H9 (cell line): ENCODE measurements at regions not wholly inside any gene's neighbourhood (a gene's known extent, or its start where the extent isn't known, plus 50 kb on each side); places are given as distances from the start of the nearest gene placed in this dataset.

Experiments used
- DNase-seq: peaks from one replicate; pipeline ENCODE4 v3.0.0-alpha.2; 2017
- H2AFZ ChIP-seq: one replicate; pipeline ENCODE4 v1.6.1; 2013; ENCODE audit warnings: mild to moderate bottlenecking, low read length, control low read depth, moderate library complexity
- H2AK5ac ChIP-seq: 2 replicates; pipeline ENCODE4 v1.6.1; 2013; ENCODE audit warnings: low read length, control low read depth, mixed read lengths; ENCODE audit not compliant: insufficient read length
- H2BK120ac ChIP-seq: one replicate; pipeline ENCODE4 v1.6.1; 2013; ENCODE audit warnings: low read depth, mild to moderate bottlenecking, low read length, control low read depth, inconsistent platforms; ENCODE audit not compliant: poor library complexity, severe bottlenecking
- H2BK12ac ChIP-seq: 2 replicates; pipeline ENCODE4 v1.6.1; 2013; ENCODE audit warnings: low read length, control low read depth, mixed read lengths, low read depth; ENCODE audit not compliant: insufficient read length
- H2BK15ac ChIP-seq: 2 replicates; pipeline ENCODE4 v1.6.1; 2013; ENCODE audit warnings: low read depth, low read length, control low read depth
- H2BK20ac ChIP-seq: one replicate; pipeline ENCODE4 v1.6.1; 2013; ENCODE audit warnings: low read depth, mild to moderate bottlenecking, low read length, control low read depth, inconsistent platforms; ENCODE audit not compliant: poor library complexity, severe bottlenecking
- H2BK5ac ChIP-seq: 2 replicates; pipeline ENCODE4 v1.6.1; 2013; ENCODE audit warnings: low read length, control low read depth, mixed read lengths; ENCODE audit not compliant: insufficient read length
- H3K14ac ChIP-seq: 2 replicates; pipeline ENCODE4 v1.6.1; 2013; ENCODE audit warnings: low read length, control low read depth; ENCODE audit not compliant: insufficient read depth
- H3K18ac ChIP-seq: 2 replicates; pipeline ENCODE4 v1.6.1; 2013; ENCODE audit warnings: low read depth, mild to moderate bottlenecking, mixed read lengths, low read length, control low read depth; ENCODE audit not compliant: insufficient read length
- H3K23ac ChIP-seq: 2 replicates; pipeline ENCODE4 v1.6.1; 2013; ENCODE audit warnings: low read length, control low read depth, mixed read lengths, low read depth; ENCODE audit not compliant: insufficient read length
- H3K23me2 ChIP-seq: 2 replicates; pipeline ENCODE4 v1.6.1; 2013; ENCODE audit warnings: low read depth, mild to moderate bottlenecking, mixed read lengths, low read length, control low read depth; ENCODE audit not compliant: insufficient read length, poor library complexity, severe bottlenecking
- H3K27ac ChIP-seq: 2 replicates; pipeline ENCODE4 v1.5.1; 2013; ENCODE audit warnings: low read length, control low read depth, mixed read lengths, low read depth; ENCODE audit not compliant: insufficient read length
- H3K27me3 ChIP-seq: 2 replicates; pipeline ENCODE4 v1.6.1; 2013; ENCODE audit warnings: low read length, control low read depth, inconsistent platforms; ENCODE audit not compliant: insufficient read depth
- H3K4ac ChIP-seq: 2 replicates; pipeline ENCODE4 v1.6.1; 2013; ENCODE audit warnings: low read depth, mild to moderate bottlenecking, control low read depth, inconsistent platforms, low read length, moderate library complexity
- H3K4me1 ChIP-seq: 2 replicates; pipeline ENCODE4 v1.6.1; 2013; ENCODE audit warnings: low read length, control low read depth, inconsistent platforms; ENCODE audit not compliant: insufficient read depth
- H3K4me2 ChIP-seq: 2 replicates; pipeline ENCODE4 v1.6.1; 2013; ENCODE audit warnings: low read length, control low read depth, mixed read lengths; ENCODE audit not compliant: insufficient read length, insufficient read depth
- H3K56ac ChIP-seq: 2 replicates; pipeline ENCODE4 v1.6.1; 2013; ENCODE audit warnings: low read depth, mild to moderate bottlenecking, mixed read lengths, low read length, control low read depth; ENCODE audit not compliant: insufficient read length
- H3K79me1 ChIP-seq: 2 replicates; pipeline ENCODE4 v1.6.1; 2013; ENCODE audit warnings: low read depth, mild to moderate bottlenecking, moderate library complexity, low read length, control low read depth, inconsistent platforms; ENCODE audit not compliant: insufficient read depth, poor library complexity, severe bottlenecking
- H3K79me2 ChIP-seq: 2 replicates; pipeline ENCODE4 v1.6.1; 2013; ENCODE audit warnings: low read length, control low read depth, inconsistent platforms; ENCODE audit not compliant: insufficient read depth
- H3K9ac ChIP-seq: 2 replicates; pipeline ENCODE4 v1.6.1; 2013; ENCODE audit warnings: low read length, control low read depth, mixed read lengths; ENCODE audit not compliant: insufficient read length; ENCODE audit errors: extremely low read depth
- H3K9me3 ChIP-seq: one replicate; pipeline ENCODE4 v1.6.1; 2013; ENCODE audit warnings: low read depth, low read length, inconsistent platforms; ENCODE audit not compliant: control insufficient read depth
- H3T11ph ChIP-seq: one replicate; pipeline ENCODE4 v1.6.1; 2013; ENCODE audit warnings: mild to moderate bottlenecking, low read length, control low read depth, inconsistent platforms
- H4K20me1 ChIP-seq: one replicate; pipeline ENCODE4 v1.6.1; 2013; ENCODE audit not compliant: control insufficient read depth, insufficient read length, insufficient read depth
- H4K5ac ChIP-seq: 2 replicates; pipeline ENCODE4 v1.6.1; 2013; ENCODE audit warnings: low read depth, mild to moderate bottlenecking, mixed read lengths, low read length, control low read depth; ENCODE audit not compliant: insufficient read length
- H4K8ac ChIP-seq: replicated peaks from 2 replicates; pipeline ENCODE4 v1.6.1; 2013; ENCODE audit warnings: low read length, control low read depth, mixed read lengths, low read depth; ENCODE audit not compliant: insufficient read length
- H4K91ac ChIP-seq: 2 replicates; pipeline ENCODE4 v1.6.1; 2013; ENCODE audit warnings: low read depth, mild to moderate bottlenecking, moderate library complexity, mixed read lengths, low read length, control low read depth; ENCODE audit not compliant: insufficient read length
- H3K27ac Mint-ChIP-seq, 3 experiments: 2 replicates in 2 of 3; 3 replicates in 1 of 3; pipeline ENCODE4 v1.8.0; 2020 to 2021; ENCODE audit warnings: mixed read lengths in 3 of 3, mild to moderate bottlenecking in 1 of 3, moderate library complexity in 1 of 3
- H3K27me3 Mint-ChIP-seq: 2 replicates; pipeline ENCODE4 v1.8.0; 2021; ENCODE audit warnings: low read depth, mild to moderate bottlenecking, moderate library complexity, mixed read lengths
- H3K36me3 Mint-ChIP-seq, 3 experiments: 2 replicates in 2 of 3; 3 replicates in 1 of 3; pipeline ENCODE4 v1.8.0; 2020 to 2021; ENCODE audit warnings: low read depth in 3 of 3, mixed read lengths in 3 of 3; ENCODE audit not compliant: insufficient read depth in 1 of 3
- H3K4me1 Mint-ChIP-seq, 2 experiments: 2 replicates each; pipeline ENCODE4 v1.8.0; 2020; ENCODE audit warnings: mixed read lengths in 2 of 2
- H3K4me3 Mint-ChIP-seq, 2 experiments: 2 replicates in 1 of 2; 3 replicates in 1 of 2; pipeline ENCODE4 v1.8.0; 2020 to 2021; ENCODE audit warnings: mild to moderate bottlenecking in 2 of 2, mixed read lengths in 2 of 2, moderate library complexity in 1 of 2
- H3K9me3 Mint-ChIP-seq, 2 experiments: 2 replicates in 1 of 2; 3 replicates in 1 of 2; pipeline ENCODE4 v1.8.0; 2020; ENCODE audit warnings: mild to moderate bottlenecking in 2 of 2, mixed read lengths in 2 of 2, moderate library complexity in 1 of 2
- WGBS: extraction: QIAGEN DNeasy Blood & Tissue Kit; methylation state at CpG from one replicate; pipeline ENCODE4 v1.1.7; 2013; ENCODE audit warnings: missing lambda C conversion rate, low lambda C conversion rate, mixed read lengths; ENCODE audit not compliant: insufficient read length; ENCODE audit errors: extremely low coverage; 5-methylcytosine and 5-hydroxymethylcytosine counted together
- TF ChIP-seq, protein P1 (sequence below): fragments of 200-600 bp; sonication (generic); conservative IDR thresholded peaks from 3 replicates; pipeline ENCODE4 v1.8.0; 2021; ENCODE audit warnings: antibody characterized with exemption, mild to moderate bottlenecking

DNA sequence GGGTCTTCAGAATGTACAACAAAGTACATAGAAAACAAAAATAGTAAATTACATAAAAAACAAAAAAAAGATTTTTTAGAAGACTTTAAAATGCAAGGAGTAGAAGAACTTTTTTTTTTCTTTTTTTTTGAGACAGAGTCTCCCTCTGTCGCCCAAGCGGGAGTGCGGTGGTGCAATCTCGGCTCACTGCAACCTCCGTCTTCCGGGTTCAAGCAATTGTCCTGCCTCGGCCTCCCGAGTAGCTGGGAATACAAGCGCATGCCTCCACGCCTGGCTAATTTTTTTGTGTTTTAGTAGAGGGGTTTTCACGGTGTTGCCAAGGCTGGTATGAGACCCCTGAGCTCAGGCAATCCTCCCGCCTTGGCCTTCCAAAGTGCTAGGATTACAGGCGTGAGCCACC lies 104.5 kb upstream of the ZC3H15 start:
- no peaks in the 10 kb centered on the region for H3K79me2 ChIP-seq
- H3K27ac ChIP-seq: no peak overlapping the region
- DNase-seq: no peak
- H3K23me2 ChIP-seq: no peaks in the 10 kb centered on the region
- H2AFZ ChIP-seq: no peak overlapping the region
- Mint-ChIP-seq H3K27me3 (no peaks in the 10 kb centered on the region), H3K27ac (peak overlapping the region; percentile 0 to 73 (median 32); a peak in 4 of 7 replicates), H3K9me3 (peaks cover 19 to 20% of the 10 kb centered on the region in 2 experiments), H3K4me3 (no peak overlapping the region), H3K36me3 (peaks cover 11 to 21% (median 16%) of the 10 kb centered on the region in 3 experiments), H3K4me1 (no peaks in the 10 kb centered on the region)
- H3T11ph ChIP-seq: no peak overlapping the region
- no peaks in the 10 kb centered on the region for H3K27me3 ChIP-seq
- no peaks in the 10 kb centered on the region for H4K20me1 ChIP-seq
- H3K9me3 ChIP-seq: peaks cover 6% of the 10 kb centered on the region
- no peak overlapping the region for H2BK15ac ChIP-seq
- no peak overlapping the region for H4K8ac ChIP-seq
- no peak overlapping the region for H4K91ac ChIP-seq
- no peak overlapping the region for H2AK5ac ChIP-seq
- no peak overlapping the region for H3K9ac ChIP-seq
- no peak overlapping the region for H3K4ac ChIP-seq
- H3K79me1 ChIP-seq: no peaks in the 10 kb centered on the region
- no peaks in the 10 kb centered on the region for H3K4me1 ChIP-seq
- no peak overlapping the region for H2BK20ac ChIP-seq
- no peak overlapping the region for H3K4me2 ChIP-seq
- H2BK5ac ChIP-seq: no peak overlapping the region
- no peak overlapping the region for H2BK12ac ChIP-seq
- WGBS: no CpG with 5 or more reads among the region's 13 CpGs
- no peak overlapping the region for H3K23ac ChIP-seq
- H3K56ac ChIP-seq: no peak overlapping the region
- H4K5ac ChIP-seq: no peak overlapping the region
- no peak overlapping the region for H3K18ac ChIP-seq
- no peak overlapping the region for H2BK120ac ChIP-seq
- H3K14ac ChIP-seq: no peak overlapping the region
- TF ChIP-seq, protein P1, sequence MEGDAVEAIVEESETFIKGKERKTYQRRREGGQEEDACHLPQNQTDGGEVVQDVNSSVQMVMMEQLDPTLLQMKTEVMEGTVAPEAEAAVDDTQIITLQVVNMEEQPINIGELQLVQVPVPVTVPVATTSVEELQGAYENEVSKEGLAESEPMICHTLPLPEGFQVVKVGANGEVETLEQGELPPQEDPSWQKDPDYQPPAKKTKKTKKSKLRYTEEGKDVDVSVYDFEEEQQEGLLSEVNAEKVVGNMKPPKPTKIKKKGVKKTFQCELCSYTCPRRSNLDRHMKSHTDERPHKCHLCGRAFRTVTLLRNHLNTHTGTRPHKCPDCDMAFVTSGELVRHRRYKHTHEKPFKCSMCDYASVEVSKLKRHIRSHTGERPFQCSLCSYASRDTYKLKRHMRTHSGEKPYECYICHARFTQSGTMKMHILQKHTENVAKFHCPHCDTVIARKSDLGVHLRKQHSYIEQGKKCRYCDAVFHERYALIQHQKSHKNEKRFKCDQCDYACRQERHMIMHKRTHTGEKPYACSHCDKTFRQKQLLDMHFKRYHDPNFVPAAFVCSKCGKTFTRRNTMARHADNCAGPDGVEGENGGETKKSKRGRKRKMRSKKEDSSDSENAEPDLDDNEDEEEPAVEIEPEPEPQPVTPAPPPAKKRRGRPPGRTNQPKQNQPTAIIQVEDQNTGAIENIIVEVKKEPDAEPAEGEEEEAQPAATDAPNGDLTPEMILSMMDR: no peak
